ENCODE measurements at regions not wholly inside any gene's neighbourhood (a gene's known extent, or its start where the extent isn't known, plus 50 kb on each side); places are given as distances from the start of the nearest gene placed in this dataset.

GRCh38 chr11:98061858-98062257, 958.9 kb upstream of the CNTN5 start:
- no peak for TF ChIP-seq CTCF (conservative IDR thresholded peaks at IDR 0.05; ENCODE audit: low read depth, low read length)
- no peak for TF ChIP-seq EZH2phosphoT487 (IDR thresholded peaks at IDR 0.05; ENCODE audit: borderline replicate concordance, low read length)
- no peak for TF ChIP-seq EZH2 (IDR thresholded peaks at IDR 0.05; ENCODE audit: low read length, unreplicated experiment)
